ENCODE measurements at regions not wholly inside any gene's neighbourhood (a gene's known extent, or its start where the extent isn't known, plus 50 kb on each side); places are given as distances from the start of the nearest gene placed in this dataset.

GRCh38 chr10:44470784-44471183 lies 85.9 kb upstream of the CXCL12 start:
- in situ Hi-C loops (cut with HindIII; ENCODE audit: low pct_unique_long_range_greater_than_20kb, low sequenced_read_pairs), result no loop called here
- no peak for DNase-seq (ENCODE audit: low read depth, low spot score)

GRCh38 chr10:44471410-44471809 lies 86.5 kb upstream of the CXCL12 start:
- DNase-seq (ENCODE audit: low read depth, low spot score), result no peak
- in situ Hi-C loops (cut with HindIII; ENCODE audit: low pct_unique_long_range_greater_than_20kb, low sequenced_read_pairs), result no loop called here

- in situ Hi-C loops (cut with HindIII; ENCODE audit: low pct_unique_long_range_greater_than_20kb, low sequenced_read_pairs), result no loop called here
- no peak for DNase-seq (ENCODE audit: low read depth, low spot score)
These were observed 88.2 kb upstream of the CXCL12 start for GRCh38 chr10:44473146-44473545.

- in situ Hi-C loops (cut with HindIII; ENCODE audit: low pct_unique_long_range_greater_than_20kb, low sequenced_read_pairs), result no loop called here
- no peak for DNase-seq (ENCODE audit: low read depth, low spot score)
These were observed 91.6 kb upstream of the CXCL12 start for GRCh38 chr10:44476409-44477045.

GRCh38 chr10:44477046-44477425 lies 92.1 kb upstream of the CXCL12 start:
- DNase-seq (ENCODE audit: low read depth, low spot score), result no peak
- in situ Hi-C loops (cut with HindIII; ENCODE audit: low pct_unique_long_range_greater_than_20kb, low sequenced_read_pairs), result no loop called here

GRCh38 chr10:44478040-44478439 lies 93.1 kb upstream of the CXCL12 start:
- in situ Hi-C loops (cut with HindIII; ENCODE audit: low pct_unique_long_range_greater_than_20kb, low sequenced_read_pairs), result no loop called here
- DNase-seq (ENCODE audit: low read depth, low spot score), result no peak

GRCh38 chr10:44478876-44479705 lies 94.2 kb upstream of the CXCL12 start:
- in situ Hi-C loops (cut with HindIII; ENCODE audit: low pct_unique_long_range_greater_than_20kb, low sequenced_read_pairs), result no loop called here
- DNase-seq (ENCODE audit: low read depth, low spot score), result no peak

- in situ Hi-C loops (cut with HindIII; ENCODE audit: low pct_unique_long_range_greater_than_20kb, low sequenced_read_pairs), result no loop called here
- no peak for DNase-seq (ENCODE audit: low read depth, low spot score)
These were observed 107.8 kb upstream of the CXCL12 start for GRCh38 chr10:44492678-44493077.

- DNase-seq (ENCODE audit: low read depth, low spot score), result no peak
- in situ Hi-C loops (cut with HindIII; ENCODE audit: low pct_unique_long_range_greater_than_20kb, low sequenced_read_pairs), result no loop called here
These were observed 113.3 kb upstream of the CXCL12 start for GRCh38 chr10:44498222-44498621.

- in situ Hi-C loops (cut with HindIII; ENCODE audit: low pct_unique_long_range_greater_than_20kb, low sequenced_read_pairs), result no loop called here
- no peak for DNase-seq (ENCODE audit: low read depth, low spot score)
These were observed 115.6 kb upstream of the CXCL12 start for GRCh38 chr10:44500451-44500850.

- in situ Hi-C loops (cut with HindIII; ENCODE audit: low pct_unique_long_range_greater_than_20kb, low sequenced_read_pairs), result no loop called here
- no peak for DNase-seq (ENCODE audit: low read depth, low spot score)
These were observed 121.5 kb upstream of the CXCL12 start for GRCh38 chr10:44506386-44506785.

GRCh38 chr10:44510379-44511115 lies 125.7 kb upstream of the CXCL12 start:
- DNase-seq (ENCODE audit: low read depth, low spot score), result no peak
- in situ Hi-C loops (cut with HindIII; ENCODE audit: low pct_unique_long_range_greater_than_20kb, low sequenced_read_pairs), result no loop called here

- no peak for DNase-seq (ENCODE audit: low read depth, low spot score)
- in situ Hi-C loops (cut with HindIII; ENCODE audit: low pct_unique_long_range_greater_than_20kb, low sequenced_read_pairs), result no loop called here
These were observed 126.3 kb upstream of the CXCL12 start for GRCh38 chr10:44511166-44511565.

GRCh38 chr10:44511601-44512000 lies 126.7 kb upstream of the CXCL12 start:
- in situ Hi-C loops (cut with HindIII; ENCODE audit: low pct_unique_long_range_greater_than_20kb, low sequenced_read_pairs), result no loop called here
- DNase-seq (ENCODE audit: low read depth, low spot score), result no peak

- no peak for DNase-seq (ENCODE audit: low read depth, low spot score)
- in situ Hi-C loops (cut with HindIII; ENCODE audit: low pct_unique_long_range_greater_than_20kb, low sequenced_read_pairs), result no loop called here
These were observed 127.6 kb upstream of the CXCL12 start for GRCh38 chr10:44512431-44513022.

- DNase-seq (ENCODE audit: low read depth, low spot score), result no peak
- in situ Hi-C loops (cut with HindIII; ENCODE audit: low pct_unique_long_range_greater_than_20kb, low sequenced_read_pairs), result no loop called here
These were observed 128.7 kb upstream of the CXCL12 start for GRCh38 chr10:44513591-44513990.

GRCh38 chr10:44516891-44517290 lies 132.0 kb upstream of the CXCL12 start:
- in situ Hi-C loops (cut with HindIII; ENCODE audit: low pct_unique_long_range_greater_than_20kb, low sequenced_read_pairs), result no loop called here
- DNase-seq (ENCODE audit: low read depth, low spot score), result no peak

GRCh38 chr10:44517635-44518034 lies 132.7 kb upstream of the CXCL12 start:
- peak; percentile 41 for DNase-seq (ENCODE audit: low read depth, low spot score)
- in situ Hi-C loops (cut with HindIII; ENCODE audit: low pct_unique_long_range_greater_than_20kb, low sequenced_read_pairs), result no loop called here

Measured in SK-MEL-5 (cell line).